ENCODE measurements at regions not wholly inside any gene's neighbourhood (a gene's known extent, or its start where the extent isn't known, plus 50 kb on each side); places are given as distances from the start of the nearest gene placed in this dataset.

DNA sequence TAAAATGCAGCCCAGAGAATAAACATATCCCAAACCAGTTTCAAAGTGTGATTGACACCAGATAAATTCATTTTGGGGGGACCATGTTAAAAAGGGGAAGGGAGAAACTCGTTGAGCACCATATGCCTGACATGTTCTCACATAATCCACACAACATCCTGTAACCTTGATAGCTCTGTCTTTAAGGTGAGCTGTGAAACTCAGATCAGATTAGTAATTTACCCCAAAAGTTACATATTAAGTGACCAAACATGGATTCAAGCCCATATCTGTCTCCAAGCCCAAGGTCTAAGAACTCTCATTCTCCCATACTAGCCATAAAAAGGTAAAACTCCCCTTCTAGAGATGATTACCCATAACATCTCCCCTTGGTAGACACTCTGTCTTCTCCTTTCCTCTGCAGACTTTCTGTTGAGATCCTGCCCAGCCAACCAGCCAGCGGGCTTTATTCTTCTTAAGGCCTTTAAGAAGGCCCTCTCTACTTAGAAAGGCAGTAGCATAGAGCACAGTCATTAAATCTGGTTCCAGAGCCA lies 150.7 kb downstream of the CCDC34 start:
- H3K4me3 Mint-ChIP-seq, result no peak overlapping the region
- H3K36me3 Mint-ChIP-seq, result no peaks in the 10 kb centered on the region
- H3K27me3 Mint-ChIP-seq, result no peaks in the 10 kb centered on the region
- H3K9me3 Mint-ChIP-seq, result no peaks in the 10 kb centered on the region
- H3K4me1 Mint-ChIP-seq, result no peaks in the 10 kb centered on the region
- H3K27ac Mint-ChIP-seq, result no peak overlapping the region

DNA sequence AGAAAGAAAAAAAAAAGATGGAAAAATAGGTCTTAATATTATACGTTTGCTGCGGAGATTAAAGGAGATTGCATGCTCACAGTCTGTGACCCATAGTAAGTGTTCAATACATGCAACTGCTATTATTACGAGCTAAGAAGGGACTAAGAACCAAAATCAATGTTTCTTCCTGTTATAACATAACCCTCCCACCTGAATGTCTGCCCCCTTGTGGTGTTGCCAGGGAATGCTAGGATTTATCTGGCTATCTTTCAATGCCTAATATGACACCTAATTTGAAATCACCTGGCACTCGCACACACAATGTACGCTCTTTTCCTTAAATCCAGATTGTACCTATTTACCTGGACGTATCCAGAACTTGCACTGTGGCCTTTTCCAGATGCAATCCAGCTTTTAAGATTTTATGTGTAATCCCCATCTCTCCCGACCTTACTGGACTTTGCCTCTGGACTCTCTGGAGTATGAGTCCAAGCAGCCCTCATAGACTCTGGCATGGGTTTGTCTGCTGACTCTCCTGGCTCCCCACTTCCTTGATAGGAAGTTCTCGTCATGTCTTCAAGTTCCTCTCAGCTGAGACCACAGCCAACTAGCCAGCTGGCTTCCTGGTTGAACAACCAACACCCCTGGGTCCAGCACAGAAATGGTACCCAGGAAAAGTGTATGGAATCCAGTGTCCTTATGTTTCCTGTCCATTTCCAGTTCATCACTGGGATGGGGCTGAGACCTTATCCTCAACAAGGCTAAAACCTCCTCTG lies 151.5 kb downstream of the CCDC34 start:
- no peaks in the 10 kb centered on the region for H3K27me3 Mint-ChIP-seq

DNA sequence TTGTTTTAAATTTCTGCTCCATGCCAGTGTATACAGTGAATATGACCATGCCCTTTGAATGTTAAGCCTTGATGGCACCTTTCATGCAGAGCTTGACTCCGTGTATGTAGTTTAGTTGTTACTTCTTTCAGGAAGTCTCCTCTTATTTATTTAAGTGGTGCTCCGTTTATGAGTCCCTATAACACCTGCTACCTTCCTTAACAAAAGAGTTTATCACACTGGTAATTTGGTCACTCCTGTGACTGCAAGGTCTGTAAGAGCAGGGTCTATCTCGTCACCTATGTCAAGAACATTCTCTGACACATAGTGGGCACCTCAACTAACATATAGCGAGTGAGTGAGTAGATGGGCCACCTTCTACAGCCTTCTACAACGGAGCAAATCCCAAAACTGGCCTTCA lies 152.5 kb downstream of the CCDC34 start:
- no peaks in the 10 kb centered on the region for H3K27me3 Mint-ChIP-seq
- no peaks in the 10 kb centered on the region for H3K4me1 Mint-ChIP-seq
- H3K36me3 Mint-ChIP-seq, result no peaks in the 10 kb centered on the region
- no peaks in the 10 kb centered on the region for H3K9me3 Mint-ChIP-seq
- no peak overlapping the region for H3K4me3 Mint-ChIP-seq
- no peak overlapping the region for H3K27ac Mint-ChIP-seq

More for the DNA sequence above, 151.5 kb downstream of the CCDC34 start:
- Mint-ChIP-seq H3K9me3 (no peaks in the 10 kb centered on the region), H3K27ac (no peak overlapping the region), H3K36me3 (no peaks in the 10 kb centered on the region), H3K4me1 (no peaks in the 10 kb centered on the region), H3K4me3 (peak overlapping the region in 1 of 4 donors; percentile 0)

DNA sequence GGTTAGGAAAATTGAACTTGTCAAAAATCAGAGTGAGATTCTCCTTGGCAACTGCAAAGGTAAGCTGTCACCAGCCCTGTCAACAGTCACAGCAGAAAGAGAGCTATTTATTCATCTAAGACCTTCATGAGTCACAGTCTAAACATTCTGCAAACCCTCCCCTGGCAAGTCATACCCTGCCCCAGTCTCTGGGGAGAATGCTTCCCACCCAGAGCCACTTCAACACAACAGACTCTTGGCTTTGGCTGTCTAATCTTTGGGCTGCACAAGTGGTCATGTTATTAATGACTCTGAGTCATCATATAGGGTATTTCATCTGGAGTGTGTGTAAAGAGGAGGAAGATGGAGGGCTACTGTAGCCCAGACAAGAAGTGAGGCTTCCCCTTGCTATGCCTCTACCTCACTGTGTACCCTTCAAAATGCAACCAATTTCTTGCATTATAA lies 153.4 kb downstream of the CCDC34 start:
- Mint-ChIP-seq H3K4me1 (no peaks in the 10 kb centered on the region), H3K4me3 (no peak overlapping the region), H3K9me3 (no peaks in the 10 kb centered on the region), H3K36me3 (no peaks in the 10 kb centered on the region), H3K27me3 (no peaks in the 10 kb centered on the region), H3K27ac (no peak overlapping the region)

DNA sequence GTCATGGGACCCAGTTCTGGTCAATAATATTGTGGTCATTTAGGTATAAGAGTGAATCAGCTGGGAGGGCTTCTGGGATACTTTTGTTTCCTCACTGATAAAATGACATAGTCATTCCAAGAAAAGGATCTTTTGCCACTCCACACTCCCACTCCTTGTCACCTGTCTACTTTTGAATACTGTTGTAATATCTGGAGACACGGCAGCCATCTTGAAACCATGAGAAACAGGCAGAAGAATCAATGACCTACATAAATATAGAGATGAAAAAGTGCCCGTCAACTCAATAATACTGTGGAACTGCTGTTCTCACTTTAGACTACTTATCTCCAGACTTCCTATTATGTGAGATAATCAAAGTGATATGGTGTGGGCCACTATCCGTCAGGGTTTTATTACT lies 154.2 kb downstream of the CCDC34 start:
- H3K36me3 Mint-ChIP-seq, result no peaks in the 10 kb centered on the region
- H3K4me1 Mint-ChIP-seq, result no peaks in the 10 kb centered on the region
- H3K4me3 Mint-ChIP-seq, result no peak overlapping the region
- H3K9me3 Mint-ChIP-seq, result no peaks in the 10 kb centered on the region
- no peaks in the 10 kb centered on the region for H3K27me3 Mint-ChIP-seq
- no peak overlapping the region for H3K27ac Mint-ChIP-seq

DNA sequence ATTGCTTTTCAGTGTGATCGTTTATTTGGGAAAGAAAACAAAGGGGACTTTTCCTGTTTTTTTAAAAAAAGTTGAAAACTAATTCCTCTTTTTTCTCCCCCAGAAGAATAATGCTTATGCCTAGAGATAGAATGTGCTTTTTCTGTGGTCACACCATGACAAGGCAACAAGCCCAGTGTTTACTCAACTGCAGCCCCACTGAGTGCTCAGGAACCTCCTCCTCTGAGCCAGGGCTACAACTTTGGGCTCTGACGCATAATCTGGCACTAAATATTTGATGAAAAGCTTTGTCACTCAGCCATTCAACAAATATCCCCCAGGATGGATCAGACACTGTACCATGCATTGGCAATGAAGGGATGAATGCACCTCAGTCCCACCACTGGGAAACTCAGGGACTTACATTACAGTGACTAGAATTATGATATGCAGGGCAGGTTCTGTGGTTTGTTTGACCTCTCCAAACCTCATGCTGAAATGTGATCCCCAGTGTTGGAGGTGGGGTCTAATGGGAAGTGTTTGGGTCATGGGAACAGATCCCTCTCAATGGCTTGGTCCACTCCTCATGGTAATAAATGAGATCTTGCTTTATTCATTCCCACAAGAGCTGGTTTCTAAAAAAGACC lies 155.9 kb downstream of the CCDC34 start:
- H3K36me3 Mint-ChIP-seq, result no peaks in the 10 kb centered on the region
- no peak overlapping the region for H3K4me3 Mint-ChIP-seq
- H3K27ac Mint-ChIP-seq, result no peak overlapping the region
- H3K4me1 Mint-ChIP-seq, result no peaks in the 10 kb centered on the region
- no peaks in the 10 kb centered on the region for H3K9me3 Mint-ChIP-seq
- H3K27me3 Mint-ChIP-seq, result no peaks in the 10 kb centered on the region

DNA sequence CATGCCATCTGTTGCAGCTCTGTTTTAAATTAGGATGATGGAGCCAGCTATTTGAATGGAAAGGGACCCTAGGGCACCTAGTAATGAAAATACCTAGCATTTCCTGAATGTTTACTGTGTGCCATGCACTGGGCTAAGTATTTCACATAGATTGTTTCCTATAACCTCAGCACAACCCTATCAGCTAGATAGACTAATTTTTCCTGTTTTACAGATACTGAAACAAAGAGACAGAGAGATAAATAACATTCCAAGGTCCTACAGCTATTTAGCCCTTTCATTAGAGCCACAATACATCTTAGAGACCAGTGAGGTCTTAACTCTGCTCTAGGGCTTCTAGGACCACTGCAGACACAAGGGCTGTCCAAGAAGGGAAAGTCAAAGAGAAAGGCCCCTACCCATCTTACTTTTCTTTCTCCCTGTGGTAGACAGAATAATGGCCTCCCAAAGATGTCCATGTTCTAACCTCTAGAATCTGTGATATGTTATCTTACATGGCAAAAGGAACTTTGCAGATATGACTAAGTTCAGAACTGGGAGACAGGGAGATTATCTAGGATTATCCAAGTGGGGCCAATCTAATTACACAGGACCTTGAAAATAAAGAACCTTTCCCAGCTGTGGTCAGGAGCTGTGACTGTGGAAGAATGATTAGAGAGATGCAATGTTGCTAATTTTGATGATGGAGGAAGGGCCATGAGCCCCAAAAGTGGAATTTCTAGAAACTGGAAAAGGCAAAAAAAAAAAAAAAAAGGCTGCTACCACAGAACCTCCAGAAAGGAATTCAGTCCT lies 157.0 kb downstream of the CCDC34 start:
- H3K27me3 Mint-ChIP-seq, result no peaks in the 10 kb centered on the region
- no peaks in the 10 kb centered on the region for H3K36me3 Mint-ChIP-seq
- no peaks in the 10 kb centered on the region for H3K4me1 Mint-ChIP-seq
- no peak overlapping the region for H3K4me3 Mint-ChIP-seq
- H3K9me3 Mint-ChIP-seq, result no peaks in the 10 kb centered on the region
- H3K27ac Mint-ChIP-seq, result no peak overlapping the region

DNA sequence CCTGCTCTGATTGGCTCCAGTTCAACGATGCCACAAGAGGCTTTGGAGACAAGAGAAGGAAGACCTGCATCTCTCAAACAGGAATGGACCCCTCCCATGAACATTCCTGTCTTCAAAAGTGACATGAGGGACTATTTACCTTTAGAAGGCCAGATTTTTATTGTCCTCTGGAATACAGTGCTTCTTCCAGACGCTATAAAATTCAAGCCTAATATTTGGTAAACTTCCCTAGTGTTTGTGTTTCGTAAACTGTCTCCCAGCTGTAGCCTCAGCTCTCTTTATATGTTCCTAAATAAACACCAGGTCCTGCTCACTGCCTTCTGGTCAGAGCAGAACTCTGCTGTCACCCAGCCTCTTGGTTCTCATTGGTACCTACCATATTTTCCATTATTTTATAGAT lies 157.8 kb downstream of the CCDC34 start:
- Mint-ChIP-seq H3K4me3 (no peak overlapping the region), H3K9me3 (no peaks in the 10 kb centered on the region), H3K4me1 (no peaks in the 10 kb centered on the region), H3K27ac (no peak overlapping the region), H3K27me3 (no peaks in the 10 kb centered on the region), H3K36me3 (no peaks in the 10 kb centered on the region)

DNA sequence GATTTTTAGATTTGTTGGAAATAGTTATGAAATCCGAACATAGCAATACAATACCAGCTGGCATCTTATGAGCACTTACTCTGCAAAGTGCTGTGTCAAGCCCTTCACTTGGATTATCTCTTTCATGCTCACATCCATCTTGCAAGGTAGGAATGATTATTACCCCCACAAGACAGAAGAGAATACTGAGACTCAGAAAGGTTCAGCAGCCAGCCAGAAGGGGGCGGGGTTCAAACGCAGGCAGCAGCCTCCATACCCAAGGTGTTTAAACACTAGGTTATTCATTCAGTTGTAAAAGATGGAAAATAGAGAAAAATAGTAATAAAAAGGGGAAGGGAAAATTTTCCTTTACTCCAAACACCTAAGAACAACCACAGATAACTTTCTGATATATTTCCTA lies 158.5 kb downstream of the CCDC34 start:
- H3K27ac Mint-ChIP-seq, result no peak overlapping the region
- H3K9me3 Mint-ChIP-seq, result no peaks in the 10 kb centered on the region
- H3K36me3 Mint-ChIP-seq, result no peaks in the 10 kb centered on the region
- H3K4me3 Mint-ChIP-seq, result no peak overlapping the region
- no peaks in the 10 kb centered on the region for H3K4me1 Mint-ChIP-seq
- H3K27me3 Mint-ChIP-seq, result no peaks in the 10 kb centered on the region

DNA sequence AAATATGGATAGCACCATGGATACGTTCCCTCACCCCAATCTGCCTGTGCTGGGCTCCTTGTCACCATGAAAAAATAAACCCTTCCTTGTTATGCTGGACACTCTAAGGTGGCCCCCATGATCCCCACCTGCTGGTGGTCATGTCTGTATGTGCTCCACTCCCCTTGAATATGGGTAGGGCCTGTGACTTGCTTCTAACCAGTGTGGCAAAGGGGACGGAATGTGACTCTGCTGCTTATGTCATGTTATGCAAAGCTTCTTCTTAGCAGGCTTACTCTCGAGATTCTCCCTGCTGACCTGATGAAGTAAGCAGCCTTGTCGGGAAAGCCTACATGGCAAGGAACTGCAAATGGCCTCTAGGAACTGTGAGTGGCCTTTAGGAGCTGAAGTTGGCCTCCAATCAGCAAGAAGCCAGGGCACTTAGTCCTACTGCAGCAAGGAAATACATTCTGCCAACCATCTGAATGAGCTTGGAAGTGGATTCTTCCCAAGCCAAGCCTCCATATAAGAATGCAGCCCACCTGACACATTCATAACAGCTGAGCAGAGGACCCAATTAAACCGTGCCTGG lies 159.9 kb downstream of the CCDC34 start:
- Mint-ChIP-seq H3K9me3 (no peaks in the 10 kb centered on the region), H3K27ac (no peak overlapping the region), H3K4me1 (no peaks in the 10 kb centered on the region), H3K4me3 (peak overlapping the region in 1 of 4 donors; percentile 12), H3K27me3 (no peaks in the 10 kb centered on the region), H3K36me3 (no peaks in the 10 kb centered on the region)

DNA sequence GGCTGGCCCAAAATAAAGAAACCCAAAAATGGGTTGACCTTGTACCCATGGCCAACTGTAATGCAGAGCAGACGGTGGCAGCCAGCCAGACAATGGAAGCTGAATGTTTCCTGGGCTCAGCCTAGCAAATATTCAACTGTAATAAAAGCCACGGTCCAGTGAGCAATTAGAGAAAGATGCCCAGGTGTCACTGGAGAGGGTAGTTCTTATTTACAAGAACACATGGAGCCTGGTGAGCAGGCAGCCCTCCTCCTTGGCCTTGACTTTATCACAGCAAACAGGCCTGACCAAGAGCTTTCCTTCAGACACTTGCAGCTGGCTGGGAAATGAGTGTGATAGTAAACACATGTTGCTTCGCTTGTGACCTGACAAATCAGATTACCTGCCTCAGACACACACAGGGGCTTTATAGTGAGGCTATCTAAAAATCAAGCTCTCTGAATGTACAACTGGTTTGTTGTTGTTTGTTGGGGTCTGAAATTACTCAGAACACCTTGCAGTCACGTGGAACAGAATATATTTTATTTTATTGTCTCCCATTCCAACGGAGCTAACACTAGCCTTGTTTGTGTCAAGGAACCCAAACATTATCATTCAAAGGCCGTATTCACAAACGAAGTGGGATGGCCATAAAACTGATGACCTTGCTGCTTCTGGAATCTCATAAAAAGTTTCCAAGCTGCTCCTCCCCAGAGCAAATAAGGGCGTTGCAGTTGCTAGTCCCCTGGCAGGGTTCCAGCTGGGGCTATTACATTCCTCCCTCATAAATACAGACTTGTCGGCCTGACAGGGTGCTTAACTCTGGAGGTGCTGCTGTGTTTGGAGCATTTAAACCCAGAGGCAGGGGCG lies 161.1 kb downstream of the BBOX1 start:
- H3K27ac Mint-ChIP-seq, result no peak overlapping the region
- no peaks in the 10 kb centered on the region for H3K36me3 Mint-ChIP-seq
- no peaks in the 10 kb centered on the region for H3K27me3 Mint-ChIP-seq
- H3K9me3 Mint-ChIP-seq, result no peaks in the 10 kb centered on the region
- no peaks in the 10 kb centered on the region for H3K4me1 Mint-ChIP-seq
- H3K4me3 Mint-ChIP-seq, result no peak overlapping the region

DNA sequence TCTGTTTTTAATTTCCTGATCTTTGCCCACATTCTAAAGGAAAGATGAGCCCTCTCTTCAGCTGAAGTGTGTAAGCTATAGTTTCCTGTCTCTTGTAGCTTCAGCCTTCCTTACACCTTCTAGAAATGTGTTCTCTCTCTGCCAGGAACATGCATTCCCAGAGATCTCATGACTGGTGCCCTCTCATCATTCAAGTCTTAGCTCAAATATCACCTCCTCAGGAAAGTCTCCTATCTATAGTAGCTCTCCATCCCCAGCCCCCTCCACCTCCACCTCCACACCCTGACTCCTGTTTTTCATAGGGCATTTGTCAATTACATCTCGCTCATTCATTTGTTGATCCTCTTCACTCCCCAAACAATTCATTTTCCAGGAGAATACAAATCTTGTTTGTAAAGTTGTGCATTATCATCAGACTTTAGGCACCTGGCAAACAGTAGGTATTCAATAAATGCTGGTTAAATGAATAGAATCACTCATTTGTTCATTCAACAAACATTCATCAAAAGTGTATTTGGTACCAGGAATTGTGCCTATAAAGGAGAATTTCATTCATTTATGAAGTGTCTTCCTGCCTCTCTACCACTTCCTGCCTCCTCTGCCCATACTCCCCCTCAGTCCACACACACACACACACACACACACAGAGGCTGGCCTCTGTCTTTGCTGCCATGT lies 160.3 kb downstream of the BBOX1 start:
- no peaks in the 10 kb centered on the region for H3K9me3 Mint-ChIP-seq

DNA sequence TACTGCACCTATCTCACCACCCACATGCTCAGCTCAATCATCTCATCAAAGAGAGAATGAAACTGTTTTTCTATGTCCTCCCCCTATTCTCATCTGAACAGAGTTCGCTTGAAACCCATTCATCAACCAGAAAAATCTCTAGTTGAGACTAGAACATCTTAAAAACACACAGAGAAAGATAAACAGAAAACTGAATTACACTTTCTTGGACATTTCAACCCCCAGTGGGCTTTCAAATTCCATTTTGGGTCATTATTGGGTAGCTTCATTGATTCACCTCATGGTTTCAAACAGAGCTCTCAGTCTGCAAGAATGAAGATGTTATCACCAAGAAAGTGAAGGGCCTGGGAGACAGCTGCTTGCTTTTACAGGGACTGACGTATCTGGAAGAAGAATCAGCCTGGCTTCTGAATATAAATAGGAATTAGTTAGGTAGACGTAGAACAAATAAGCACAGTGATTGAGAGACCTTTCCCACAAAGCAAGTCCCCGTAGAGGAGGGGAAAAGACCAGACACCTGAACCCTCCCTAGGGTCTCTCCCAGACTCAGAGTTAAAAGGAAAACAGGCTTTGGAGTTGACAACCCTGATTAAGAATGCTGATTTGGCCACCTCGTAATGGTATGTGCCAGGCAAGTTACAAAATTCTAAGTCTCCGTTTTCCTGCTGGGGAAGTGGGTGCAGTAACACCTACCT lies 155.7 kb downstream of the BBOX1 start:
- no peaks in the 10 kb centered on the region for H3K36me3 Mint-ChIP-seq

More for the DNA sequence above, 160.3 kb downstream of the BBOX1 start:
- Mint-ChIP-seq H3K27me3 (no peaks in the 10 kb centered on the region), H3K27ac (no peak overlapping the region), H3K4me3 (no peak overlapping the region), H3K36me3 (no peaks in the 10 kb centered on the region), H3K4me1 (no peaks in the 10 kb centered on the region)

More for the DNA sequence above, 155.7 kb downstream of the BBOX1 start:
- H3K27me3 Mint-ChIP-seq, result no peaks in the 10 kb centered on the region
- H3K4me3 Mint-ChIP-seq, result no peak overlapping the region
- no peak overlapping the region for H3K27ac Mint-ChIP-seq
- no peaks in the 10 kb centered on the region for H3K4me1 Mint-ChIP-seq
- H3K9me3 Mint-ChIP-seq, result no peaks in the 10 kb centered on the region
